AG09309 (cell line): ENCODE measurements at regions not wholly inside any gene's neighbourhood (a gene's known extent, or its start where the extent isn't known, plus 50 kb on each side); places are given as distances from the start of the nearest gene placed in this dataset.

Experiments
- DNase-seq: peaks from one replicate; pipeline ENCODE4 v3.0.0-alpha.2; 2010; ENCODE audit warnings: low read depth
- H3K4me3 ChIP-seq: 2 replicates; pipeline ENCODE4 v1.5.1; 2011; ENCODE audit warnings: mild to moderate bottlenecking, low read depth, low read length, moderate library complexity; ENCODE audit not compliant: control insufficient read depth
- CTCF ChIP-seq: IDR thresholded peaks from 2 replicates; pipeline ENCODE4 v1.5.1; 2011; ENCODE audit warnings: mild to moderate bottlenecking, low read depth, low read length, inconsistent platforms; ENCODE audit not compliant: insufficient read depth, control insufficient read depth; ENCODE audit errors: missing control alignments

DNA sequence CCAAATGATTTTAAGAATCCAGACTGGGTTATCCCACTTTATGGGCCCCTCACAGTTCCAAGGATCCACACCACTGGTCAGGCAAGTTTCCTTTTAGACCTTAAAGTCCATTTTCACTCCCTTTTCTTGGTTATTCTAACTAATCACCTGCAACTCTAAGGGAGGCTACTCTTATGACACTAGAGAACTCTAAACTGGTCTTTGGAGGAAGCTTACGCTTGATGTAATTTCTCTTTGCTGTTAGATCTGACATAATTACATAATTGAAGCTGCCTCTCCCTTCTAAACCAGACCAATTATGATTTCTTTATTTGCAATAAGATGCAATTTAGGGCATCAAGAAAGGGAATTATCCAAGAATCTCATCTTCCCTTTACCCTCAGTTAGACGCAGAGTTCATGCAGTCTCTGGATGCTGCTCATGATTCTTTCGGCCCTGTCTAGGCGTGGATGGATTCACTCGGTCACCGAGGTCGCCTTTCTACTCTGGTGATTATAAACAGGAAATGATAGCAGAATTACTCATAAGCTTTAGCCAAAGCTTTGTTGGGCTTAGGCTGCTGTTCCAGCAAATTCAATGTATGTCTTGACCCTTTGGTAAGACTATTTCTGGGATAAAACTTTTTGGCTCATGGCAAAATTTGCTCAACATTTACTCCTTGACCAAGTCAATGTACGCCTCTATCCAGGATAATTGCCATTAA is 130.9 kb upstream of the PRNP start:
- TF ChIP-seq CTCF = no peak
- no peak for DNase-seq
- no peak overlapping the region for H3K4me3 ChIP-seq

DNA sequence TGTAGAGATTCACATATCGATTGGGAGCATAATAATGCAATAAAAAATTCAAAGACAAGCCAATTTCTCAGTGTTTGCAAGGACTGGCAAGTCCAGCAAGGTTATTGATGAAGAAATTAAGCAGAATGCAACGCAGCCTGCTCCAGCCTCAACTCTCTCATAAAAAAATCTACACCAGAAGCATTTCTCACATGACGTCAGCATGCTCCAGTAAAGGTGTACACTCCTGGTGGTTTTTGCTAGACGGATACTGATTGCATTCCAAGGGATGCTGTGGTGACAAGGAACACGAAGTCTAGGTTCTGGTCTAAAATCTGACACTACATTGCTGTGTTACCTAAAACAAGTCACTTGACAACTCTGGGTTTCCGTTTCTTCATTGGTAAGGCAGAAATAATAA is 131.9 kb upstream of the PRNP start:
- no peak for DNase-seq
- H3K4me3 ChIP-seq = no peak overlapping the region
- no peak for TF ChIP-seq CTCF

DNA sequence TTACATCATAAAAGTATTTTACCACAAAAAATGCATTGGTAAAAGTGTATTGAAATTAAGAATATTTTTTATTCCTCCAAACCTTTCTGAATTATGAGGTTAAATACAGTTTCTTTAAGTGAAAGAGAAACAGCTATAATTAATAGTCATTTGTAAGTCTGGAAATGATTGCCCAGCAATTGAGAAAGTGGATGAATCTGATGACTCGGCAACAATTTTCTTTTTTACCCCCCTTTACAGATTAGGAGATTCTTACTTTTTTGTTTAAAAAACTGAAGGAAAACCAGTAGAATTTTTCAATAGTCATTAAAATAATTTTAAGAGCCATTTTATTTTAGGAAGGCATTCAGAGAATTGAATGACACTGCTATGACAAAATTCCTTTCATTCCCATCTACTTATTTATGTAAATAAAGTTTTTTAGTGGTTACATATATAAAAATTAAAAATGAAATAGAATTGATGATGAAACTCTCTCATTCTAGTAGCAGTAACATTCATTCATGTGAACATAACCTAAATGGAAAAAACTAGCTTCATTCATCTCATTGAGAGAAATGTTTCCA is 134.1 kb upstream of the PRNP start:
- no peak for DNase-seq
- no peak overlapping the region for H3K4me3 ChIP-seq
- no peak for TF ChIP-seq CTCF

GRCh38 chr20:4550740-4551139 is 135.5 kb upstream of the PRNP start:
- DNase-seq = no peak
- no peak overlapping the region for H3K4me3 ChIP-seq
- TF ChIP-seq CTCF = no peak

DNA sequence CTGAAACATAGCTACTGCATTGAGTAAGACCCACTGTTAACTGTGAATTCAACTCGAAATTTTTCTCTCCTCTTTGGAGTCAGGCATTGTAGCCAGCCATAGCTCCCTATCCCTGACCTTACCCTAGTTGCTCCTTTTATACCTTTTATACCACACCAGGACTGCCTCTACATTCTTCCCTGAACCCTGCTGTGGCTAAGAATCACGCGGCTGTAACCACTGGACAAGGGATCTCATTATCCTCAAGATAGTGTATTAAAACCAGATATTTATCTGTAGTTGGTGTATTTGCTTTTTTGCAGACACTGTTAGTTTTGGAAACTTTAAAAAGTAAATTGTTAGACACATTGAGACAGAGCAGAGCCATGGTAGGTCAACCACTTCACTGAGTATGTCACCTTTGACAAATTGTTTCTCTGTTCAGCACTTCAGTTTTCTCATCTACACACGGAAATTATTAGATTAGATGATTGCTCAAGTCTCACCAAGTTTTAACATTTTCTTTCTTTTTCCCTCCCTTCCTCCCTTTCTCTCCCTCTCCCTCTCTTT is 136.5 kb upstream of the PRNP start:
- DNase-seq = no peak

DNA sequence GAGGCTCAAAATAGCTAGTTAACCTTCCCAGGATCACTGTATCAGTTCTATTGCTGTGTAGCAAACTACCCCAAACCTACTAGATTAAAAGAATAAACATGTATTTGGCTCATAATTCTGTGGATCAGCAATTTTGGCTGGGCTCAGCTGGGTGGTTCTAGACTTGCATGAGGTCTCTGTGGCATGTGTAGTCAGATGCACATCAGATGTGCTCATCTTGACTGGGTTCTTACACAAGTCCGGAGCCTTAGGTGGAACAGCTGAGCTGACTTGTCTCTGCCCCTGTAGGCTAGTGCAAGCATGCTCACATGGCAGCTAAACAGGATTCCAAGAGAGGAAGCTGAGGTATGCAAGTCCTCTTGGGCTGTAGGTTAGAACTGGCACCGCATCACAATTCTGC is 137.7 kb upstream of the PRNP start:
- no peak for DNase-seq
- no peak for TF ChIP-seq CTCF
- H3K4me3 ChIP-seq = no peak overlapping the region

More for the DNA sequence above, 136.5 kb upstream of the PRNP start:
- no peak overlapping the region for H3K4me3 ChIP-seq
- no peak for TF ChIP-seq CTCF
